Medulla oblongata (tissue), 1 donor: ENCODE measurements at regions not wholly inside any gene's neighbourhood (a gene's known extent, or its start where the extent isn't known, plus 50 kb on each side); places are given as distances from the start of the nearest gene placed in this dataset.

ENCODE experiments used
- DNase-seq: peaks from one replicate; pipeline ENCODE4 v3.0.0-alpha.2; 2015; ENCODE audit errors: extremely low spot score

DNA sequence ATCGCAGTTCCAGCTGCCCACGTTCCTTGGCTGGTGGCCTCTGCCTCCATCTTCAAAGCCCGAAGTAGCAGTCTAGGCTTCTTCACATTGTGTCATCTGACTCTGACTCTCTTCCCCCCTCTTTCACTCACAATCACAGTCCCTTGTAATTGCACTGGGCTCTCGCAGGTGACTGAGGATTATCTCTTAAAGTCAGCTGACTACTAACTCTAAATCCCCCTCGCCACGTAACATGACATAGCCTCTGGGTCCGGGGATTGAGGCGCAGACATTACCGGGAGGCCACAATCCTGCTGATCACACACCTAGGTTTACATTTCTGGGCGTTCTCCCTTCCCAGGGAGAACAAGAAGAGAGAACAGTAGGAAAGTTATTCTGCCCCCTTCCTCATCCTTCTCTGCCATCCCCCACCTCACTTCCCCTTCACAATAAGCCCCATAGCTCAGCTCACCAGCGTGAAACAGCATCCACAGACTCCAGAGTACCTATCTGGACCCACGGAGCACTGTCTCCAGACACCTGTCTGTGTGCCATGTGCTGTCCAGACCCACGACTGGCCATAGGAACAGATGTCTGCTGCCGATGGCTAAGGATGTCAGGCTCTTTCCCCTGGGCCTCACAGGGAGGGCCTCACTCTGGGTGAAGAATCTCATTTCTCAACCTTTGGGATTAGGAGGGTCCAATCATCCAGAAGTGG, 64.3 kb upstream of the FZD7 start:
- no peak for DNase-seq

DNA sequence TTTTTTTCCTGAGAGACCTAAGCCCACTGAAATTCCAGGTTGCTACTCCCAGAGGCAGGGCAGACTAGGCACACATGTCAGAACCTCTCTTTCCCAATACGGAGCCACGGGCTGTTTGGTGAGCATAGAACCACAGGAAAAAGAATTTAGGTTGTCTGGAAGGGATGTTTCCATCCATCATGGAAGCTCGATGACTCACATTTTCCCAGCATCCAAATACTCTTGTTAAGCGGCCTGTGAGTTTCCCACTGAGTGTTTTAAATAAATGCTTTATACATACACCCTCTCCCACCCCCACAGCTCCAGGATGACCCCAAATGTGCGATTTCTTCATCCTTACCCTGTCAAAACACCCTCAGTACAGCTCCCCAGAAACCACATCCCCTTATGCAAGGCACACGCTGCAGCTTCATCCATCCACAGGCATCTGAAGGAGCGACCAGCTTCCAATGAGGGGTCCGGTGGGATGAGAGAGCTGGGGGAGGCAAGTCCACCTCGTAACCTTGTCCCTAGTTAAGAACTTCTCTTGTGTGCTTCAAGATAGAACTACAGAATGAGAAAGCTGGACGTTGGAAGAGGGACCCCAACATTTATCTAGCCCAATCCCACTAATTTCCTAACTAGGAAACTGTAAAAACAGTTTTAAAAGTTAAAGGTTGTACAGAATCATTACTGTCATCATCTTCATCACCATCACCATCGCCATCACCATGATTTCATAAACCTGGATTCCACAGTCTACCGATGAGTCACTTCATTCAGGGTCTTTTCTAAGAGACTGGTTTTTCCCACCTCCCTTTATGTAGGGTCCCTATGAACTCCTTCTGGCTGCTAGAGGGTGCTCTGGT, 63.5 kb upstream of the FZD7 start:
- DNase-seq: no peak

DNA sequence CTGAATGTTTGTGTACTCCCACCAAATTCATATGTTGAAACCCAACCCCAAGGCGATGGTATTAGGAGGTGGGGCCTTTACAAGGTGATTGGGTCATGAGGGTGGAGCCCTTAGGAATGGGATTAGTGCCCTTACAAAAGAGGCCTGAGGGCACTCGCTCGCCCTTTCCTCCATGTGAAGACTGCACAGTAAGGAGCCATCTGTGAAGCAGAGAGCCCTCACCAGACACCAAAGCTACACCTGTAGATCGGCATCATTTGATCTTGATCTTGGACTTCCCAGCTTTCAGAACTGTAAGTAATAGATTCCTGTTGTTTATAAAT, 62.9 kb upstream of the FZD7 start:
- DNase-seq: no peak

DNA sequence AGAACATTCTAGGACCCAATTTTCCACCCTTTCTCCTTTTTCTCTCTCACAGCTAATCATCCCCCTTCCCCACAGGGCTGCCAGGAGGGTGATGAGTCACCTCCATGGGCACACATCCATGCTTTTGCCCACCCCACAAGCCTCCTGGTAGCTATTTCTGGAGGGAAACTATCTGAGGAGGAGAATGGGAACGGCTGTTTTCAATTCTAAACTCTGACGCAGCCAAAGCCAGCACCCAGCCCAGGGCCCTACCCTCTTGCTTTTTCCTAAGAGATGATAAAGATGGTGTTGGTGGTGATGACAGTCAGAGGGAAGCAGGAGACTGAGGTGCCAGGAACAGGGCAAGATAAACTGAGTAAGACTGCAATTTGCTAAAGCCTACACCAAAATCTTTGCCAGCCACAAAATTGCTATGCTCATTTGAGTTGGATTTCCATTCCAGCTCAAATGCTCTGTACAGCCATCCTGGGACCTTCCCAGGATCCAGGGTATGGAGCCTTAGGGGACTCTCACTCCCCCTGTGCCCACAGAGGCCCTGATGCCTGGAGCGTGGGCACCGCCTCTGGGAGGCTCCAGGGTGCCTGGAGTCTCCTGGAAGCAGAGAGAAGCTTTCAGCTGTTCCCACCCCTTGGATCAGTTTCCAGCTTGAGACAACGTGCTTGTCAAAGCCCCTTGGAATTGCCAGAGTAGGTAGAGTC, 62.0 kb upstream of the FZD7 start:
- no peak for DNase-seq

DNA sequence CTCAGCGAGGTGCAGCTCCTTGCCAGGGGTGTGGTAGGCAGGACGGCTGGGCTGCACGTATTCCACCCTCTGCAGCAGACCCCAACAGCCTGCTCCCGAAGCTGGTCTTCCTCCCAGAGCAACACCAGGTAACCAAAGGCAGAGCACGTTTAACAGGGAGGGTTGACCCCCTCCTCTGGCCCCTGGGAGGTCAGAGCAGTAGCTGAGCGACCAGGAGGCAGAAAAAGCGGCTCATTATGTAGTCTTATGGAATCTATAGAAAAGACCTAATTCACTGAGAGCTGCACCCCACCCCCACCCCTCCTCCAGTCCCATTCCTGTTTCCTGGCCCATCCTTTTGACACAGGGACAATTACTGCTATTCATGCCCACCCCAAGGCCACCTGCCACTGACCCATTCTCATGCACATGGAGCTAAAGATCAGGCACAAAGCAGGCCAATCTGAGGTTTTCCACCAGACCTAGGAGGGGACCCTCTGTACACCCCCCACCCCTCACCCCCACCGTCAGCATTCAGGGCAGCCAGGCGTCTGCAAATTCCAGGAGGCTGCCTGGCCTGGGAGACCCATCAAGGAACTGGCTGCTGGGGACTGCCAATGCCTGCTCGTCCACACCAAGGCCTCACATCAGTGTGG, 60.9 kb upstream of the FZD7 start:
- no peak for DNase-seq

DNA sequence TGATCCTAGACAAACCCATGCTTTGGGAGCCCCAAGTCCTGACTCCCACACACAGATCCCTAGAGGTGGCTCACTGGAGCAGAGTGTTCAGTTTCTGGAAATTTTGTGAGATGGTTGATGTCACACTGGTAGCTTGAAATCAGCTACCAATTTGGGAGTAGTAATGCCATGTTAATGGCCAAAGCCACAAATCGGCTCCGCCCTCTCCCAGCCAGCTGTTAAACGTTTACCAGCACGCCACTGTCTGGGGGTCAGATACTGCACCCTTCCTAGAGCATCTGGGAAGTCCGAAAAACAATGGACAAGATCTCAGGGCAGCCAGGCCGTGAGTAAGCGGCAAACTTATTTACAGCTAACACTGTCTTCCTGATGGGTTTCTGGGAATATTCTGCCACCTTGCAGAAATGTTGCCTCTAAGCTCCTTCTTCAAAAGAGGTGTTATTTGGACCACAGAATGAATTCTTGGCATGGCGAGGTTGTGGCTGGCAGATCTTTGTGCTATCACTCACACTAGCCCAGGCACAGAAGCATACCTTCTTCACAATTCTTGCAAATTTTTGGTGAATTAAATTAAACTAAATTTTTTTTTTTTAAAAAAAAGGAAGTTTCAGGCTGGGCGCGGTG, 60.2 kb upstream of the FZD7 start:
- DNase-seq: no peak

DNA sequence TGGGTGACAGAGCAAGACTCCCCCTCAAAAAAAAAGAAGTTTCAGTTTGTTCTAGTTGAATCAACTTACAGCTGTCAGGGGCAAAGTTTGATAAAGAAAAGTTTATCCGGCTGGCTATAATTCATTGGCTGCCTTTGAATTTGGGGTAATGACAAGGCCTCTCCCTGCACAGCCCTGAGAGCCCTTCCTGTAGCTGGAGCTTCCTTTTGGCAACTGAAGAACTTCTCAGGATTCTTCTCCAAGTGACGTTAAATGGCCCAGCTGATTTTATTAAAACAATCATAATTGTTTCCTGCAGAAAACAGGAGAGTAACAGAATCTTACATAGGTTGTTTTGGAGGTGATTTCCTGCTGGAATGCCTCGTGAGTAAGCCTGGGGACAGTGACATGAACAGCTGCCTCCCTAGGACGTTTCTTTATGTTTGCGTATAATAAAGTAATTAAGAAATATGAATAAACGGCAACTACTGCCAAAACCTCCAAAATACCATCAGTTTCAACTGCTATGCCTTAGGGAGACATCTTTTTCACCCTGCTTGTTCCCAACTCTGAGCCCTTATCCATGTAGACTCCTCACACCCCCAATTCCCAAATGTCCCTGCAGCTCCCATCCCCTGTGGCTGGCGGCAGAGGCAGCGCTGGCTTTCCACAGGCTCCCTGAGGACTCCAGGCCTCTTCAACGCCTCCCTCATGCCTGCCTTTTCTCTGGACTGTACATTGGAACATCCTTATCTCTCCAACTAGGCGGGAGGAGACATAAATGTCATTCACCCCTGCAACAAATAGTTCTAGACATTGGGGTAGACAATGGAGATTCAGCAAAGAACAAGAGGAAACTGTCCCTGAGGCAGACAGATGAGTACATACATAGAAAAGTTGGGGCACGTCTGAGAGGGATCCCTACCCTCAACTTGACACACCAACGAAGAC, 59.2 kb upstream of the FZD7 start:
- DNase-seq: no peak

DNA sequence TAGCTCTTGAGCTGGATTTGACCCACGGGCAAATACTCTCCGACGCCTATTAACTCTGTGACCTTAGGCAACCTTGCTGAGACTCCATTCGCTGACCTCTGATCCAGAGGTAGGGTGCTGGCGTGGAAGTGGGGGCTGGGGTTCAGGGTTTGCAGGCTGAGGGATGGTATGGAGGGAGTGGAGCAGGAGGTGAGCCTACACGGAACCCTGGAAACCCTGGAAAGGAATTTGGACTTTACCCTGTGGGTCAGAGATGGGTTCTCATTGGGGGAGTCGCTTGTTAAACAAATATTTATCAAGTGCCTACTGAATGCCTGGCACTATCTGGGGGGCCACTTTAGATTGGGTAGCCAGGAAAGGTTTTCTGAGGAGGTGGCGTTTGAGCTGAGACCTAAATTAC, 58.2 kb upstream of the FZD7 start:
- no peak for DNase-seq

DNA sequence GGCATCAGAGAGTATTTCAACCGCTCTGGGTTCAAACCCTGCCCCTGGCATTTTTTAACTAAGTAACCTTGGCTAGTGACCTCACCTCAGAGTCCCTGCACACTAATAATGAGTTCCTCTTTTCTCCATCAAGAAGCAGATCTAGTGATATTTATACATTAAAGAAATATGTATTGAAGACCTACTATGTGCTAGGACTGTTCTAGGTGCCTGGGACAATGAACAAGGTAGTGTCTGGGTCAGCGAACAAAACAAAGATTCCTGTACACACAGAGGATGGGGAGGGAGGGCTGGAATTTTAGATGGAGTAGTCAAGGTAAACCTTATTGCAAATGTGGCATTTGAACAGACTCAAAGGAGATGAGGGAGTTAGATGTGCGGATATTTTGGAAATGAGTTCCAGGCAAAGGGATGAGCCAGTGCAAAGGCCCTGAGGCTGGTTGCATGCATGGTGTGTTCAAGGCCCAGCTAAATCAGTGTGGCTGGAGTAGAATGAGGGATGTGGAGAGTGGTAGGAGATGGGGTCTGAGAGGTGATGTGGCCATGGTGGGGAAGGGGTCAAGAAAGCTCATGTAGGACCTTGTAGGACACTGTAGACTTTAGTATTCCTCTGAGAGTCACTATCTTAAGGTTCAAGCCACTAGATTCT, 57.6 kb upstream of the FZD7 start:
- no peak for DNase-seq

DNA sequence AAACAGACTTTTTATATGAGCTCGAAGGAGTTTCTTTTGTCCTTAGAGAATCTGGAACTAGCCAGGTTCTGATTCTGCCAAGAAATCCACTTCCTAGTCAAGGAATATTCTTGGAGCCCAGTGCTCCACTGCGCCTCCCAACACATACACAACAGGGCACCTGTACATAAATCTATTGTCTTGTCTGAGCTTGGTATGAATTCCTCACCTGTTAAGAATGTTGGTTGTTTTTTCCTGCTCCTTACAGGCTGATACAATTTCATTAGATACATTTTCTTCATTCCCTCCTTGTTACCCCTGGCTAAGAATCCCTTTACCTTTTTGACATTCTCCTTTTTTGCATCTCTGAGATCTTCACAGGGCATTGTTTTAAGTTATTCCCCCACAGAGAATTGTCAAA, 56.0 kb upstream of the FZD7 start:
- no peak for DNase-seq

DNA sequence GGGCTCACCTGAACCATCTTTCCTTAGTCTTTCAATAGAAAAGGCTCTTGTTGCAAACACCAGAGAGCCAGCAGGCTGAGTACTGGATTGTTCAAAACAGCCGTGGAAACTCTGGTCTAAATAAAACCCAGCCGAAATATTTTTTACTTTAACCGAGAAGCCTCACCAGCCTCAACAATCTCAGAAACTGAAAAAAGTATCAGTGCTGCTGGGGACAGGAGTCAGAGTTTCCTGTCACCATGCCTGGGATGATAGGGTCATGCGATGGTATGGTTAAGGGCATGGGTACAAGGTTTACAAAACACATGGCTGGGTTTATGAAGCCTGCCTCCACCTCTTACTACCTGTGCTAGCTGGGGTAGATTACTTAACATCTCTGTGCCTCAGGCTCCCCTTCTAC, 55.3 kb upstream of the FZD7 start:
- DNase-seq: no peak

DNA sequence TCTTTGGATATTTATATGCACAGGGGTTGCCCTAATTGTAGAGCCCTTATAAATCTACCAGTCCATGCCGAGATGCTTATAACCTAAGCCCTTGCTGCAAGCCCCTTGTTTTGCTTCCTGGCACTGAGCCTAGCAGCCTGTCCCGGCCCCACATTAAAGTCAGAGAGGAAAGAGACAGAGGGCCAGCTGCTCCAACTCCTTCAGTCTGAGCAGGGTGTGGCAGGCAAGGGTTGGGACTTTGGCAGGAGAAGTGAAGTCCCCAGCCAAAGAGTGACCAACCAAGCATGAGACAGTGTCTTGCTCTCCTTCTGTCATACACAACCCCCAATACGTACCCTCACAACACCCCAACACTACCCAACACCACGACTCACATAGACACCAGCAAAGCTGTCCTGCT, 54.7 kb upstream of the FZD7 start:
- DNase-seq: no peak

DNA sequence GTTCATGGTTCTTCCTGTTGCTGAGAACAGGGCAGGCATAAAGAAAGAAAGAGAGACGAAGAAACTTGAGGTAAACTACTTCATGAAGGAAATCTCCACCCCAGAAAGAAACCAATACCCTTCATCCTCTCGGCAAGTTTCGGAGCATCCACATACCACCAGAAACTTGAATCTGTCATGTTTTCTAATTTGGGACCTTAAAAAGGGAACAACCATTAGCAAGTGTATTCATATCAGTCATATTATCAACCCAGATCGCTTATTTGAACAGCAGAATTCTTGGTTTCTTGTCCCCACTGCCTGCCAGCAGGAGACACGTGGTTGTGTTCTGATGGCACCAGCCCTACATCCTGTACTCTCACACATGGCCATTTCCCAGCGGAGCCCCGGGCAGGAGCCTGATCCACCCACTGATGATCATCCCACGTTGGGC, 53.2 kb upstream of the FZD7 start:
- no peak for DNase-seq

DNA sequence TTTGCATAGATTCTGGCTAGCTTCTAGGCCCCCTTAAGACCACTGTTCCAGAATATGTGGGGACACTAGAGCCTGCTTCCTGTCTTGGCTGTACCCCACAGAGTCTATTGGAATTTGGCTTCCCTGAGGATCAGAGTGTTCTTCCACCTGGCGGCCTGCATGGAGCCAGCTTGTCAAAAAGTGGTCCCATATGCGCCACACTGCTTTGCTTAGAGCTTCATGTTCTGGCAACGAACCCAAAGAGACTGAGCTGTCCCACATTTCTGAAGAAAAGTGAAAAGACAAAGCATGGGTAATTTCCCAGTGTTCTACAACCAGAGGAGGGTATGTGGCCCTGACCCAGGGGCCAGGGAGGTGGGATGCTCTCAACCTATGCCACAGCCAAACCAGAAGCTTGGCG, 52.7 kb upstream of the FZD7 start:
- no peak for DNase-seq

DNA sequence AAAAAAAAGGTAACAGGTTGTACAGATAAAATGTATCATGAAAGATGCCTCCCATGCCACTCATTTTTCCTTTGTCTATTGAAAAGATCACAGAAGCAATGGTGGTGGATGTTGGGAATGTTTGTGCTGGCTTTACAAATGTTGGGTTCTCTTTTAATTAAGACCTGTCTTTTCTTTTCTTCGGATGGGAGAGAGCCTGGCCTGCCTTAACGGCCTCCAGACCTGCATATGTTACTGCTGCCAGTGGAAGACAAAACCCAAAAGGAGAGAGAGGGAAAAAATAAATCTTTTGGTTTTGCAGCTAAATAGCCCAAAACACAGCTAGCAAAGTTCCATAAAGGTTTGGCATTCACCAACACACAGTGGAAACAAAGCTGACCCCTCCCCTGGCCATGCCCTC, 50.5 kb upstream of the FZD7 start:
- DNase-seq: no peak

DNA sequence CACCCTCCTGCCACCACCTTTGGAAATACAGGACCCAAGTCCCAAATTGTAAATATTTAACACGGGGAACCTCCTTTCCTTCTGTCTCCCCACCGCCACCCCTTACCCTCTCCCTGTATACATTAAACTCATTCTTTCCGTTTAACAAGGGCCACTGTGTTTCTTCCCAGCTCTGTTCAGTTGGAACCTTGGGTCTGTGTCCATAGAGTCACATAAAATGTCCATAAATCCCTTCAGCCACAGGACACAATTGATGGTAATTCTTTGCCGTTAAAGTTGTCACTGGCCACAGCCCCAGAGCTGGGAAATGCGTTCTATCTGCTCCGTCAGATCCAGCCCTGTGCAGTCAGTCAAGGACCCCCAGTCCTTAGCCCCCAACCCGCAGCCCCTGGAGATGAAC, 49.9 kb upstream of the FZD7 start:
- no peak for DNase-seq
